ENCODE measurements at regions not wholly inside any gene's neighbourhood (a gene's known extent, or its start where the extent isn't known, plus 50 kb on each side); places are given as distances from the start of the nearest gene placed in this dataset.
"Not testable (repeated sequence)": the region's sequence is repeated elsewhere in the genome, so short reads cannot be mapped to it uniquely, and the experiment has no call there.

DNA sequence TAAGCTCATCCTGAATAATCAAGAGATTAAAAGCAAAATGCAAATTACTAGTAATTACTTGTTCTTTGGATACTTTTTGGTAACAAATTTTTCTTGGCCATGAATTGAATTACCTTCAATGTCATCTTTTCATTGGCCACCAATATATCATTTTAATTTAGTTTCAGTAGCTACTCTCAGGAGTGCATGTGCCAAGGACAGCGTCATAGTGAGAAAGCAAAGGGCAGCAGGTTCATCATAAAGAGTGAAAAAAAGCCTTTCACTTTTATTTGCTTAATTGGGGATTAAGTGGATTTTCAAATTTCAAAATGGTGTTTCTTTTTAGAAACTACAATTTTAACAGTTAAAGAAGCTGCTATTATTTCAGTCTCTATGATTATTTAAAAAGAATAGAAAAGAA lies 815.2 kb downstream of the NR4A2 start:
- TF ChIP-seq, protein P1, sequence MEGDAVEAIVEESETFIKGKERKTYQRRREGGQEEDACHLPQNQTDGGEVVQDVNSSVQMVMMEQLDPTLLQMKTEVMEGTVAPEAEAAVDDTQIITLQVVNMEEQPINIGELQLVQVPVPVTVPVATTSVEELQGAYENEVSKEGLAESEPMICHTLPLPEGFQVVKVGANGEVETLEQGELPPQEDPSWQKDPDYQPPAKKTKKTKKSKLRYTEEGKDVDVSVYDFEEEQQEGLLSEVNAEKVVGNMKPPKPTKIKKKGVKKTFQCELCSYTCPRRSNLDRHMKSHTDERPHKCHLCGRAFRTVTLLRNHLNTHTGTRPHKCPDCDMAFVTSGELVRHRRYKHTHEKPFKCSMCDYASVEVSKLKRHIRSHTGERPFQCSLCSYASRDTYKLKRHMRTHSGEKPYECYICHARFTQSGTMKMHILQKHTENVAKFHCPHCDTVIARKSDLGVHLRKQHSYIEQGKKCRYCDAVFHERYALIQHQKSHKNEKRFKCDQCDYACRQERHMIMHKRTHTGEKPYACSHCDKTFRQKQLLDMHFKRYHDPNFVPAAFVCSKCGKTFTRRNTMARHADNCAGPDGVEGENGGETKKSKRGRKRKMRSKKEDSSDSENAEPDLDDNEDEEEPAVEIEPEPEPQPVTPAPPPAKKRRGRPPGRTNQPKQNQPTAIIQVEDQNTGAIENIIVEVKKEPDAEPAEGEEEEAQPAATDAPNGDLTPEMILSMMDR (IDR thresholded peaks at IDR 0.05; ENCODE audit: low read depth, low read length) = no peak
- DNase-seq (ENCODE audit: low read depth in 2 of 2) = no peak
- no peak overlapping the region for H3K4me3 ChIP-seq (replicated peaks in 1 of 2; ENCODE audit: low read depth in 2 of 2, low read length in 2 of 2)

DNA sequence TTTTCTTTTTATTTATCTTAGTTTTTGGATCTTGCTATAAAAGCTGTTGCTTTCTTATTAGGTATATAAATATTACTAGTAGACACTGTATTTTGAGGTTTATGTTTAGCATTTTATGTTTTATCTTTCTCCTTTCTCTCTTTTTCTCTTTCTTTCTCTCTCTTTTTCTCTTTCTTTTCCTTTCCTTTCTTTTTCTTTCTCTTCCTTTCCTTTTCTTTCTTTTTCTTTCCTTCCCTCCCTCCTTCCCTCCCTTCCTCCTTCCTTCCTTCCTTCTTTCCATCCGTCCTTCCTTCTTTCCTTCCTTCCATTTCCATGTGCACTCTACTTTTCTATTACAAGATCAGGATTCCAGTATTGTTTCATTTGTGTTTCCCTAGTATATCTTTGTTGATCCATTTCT lies 814.8 kb downstream of the KCNJ3 start:
- no peak for DNase-seq (ENCODE audit: low read depth in 2 of 2)
- H3K4me3 ChIP-seq (replicated peaks in 1 of 2; ENCODE audit: low read depth in 2 of 2, low read length in 2 of 2) = no peak overlapping the region
- TF ChIP-seq, protein P1 (IDR thresholded peaks at IDR 0.05; ENCODE audit: low read depth, low read length) = no peak

DNA sequence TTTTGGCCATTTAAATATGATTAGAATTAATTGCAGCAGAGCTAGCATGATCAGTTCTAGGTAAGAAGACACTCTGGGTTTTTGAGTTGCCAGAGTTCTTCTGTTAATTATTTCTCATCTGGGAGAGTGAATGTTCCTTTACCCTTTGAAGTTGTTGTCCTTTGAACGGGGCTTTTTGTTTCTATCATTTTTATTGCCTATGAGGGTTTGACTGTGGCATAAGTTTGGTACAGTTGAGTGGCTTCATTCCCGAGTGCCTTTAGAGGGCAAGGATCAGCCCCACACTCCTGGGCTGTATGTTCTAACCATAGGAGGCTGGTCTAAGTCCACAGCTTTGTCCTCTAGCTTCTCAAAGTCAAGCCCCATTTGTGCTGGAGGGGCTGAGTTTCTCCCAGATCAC lies 804.3 kb downstream of the KCNJ3 start:
- H3K4me3 ChIP-seq (replicated peaks in 1 of 2; ENCODE audit: low read depth in 2 of 2, low read length in 2 of 2) = no peak overlapping the region
- TF ChIP-seq, protein P1 (IDR thresholded peaks at IDR 0.05; ENCODE audit: low read depth, low read length) = no peak
- DNase-seq (ENCODE audit: low read depth in 2 of 2) = no peak

DNA sequence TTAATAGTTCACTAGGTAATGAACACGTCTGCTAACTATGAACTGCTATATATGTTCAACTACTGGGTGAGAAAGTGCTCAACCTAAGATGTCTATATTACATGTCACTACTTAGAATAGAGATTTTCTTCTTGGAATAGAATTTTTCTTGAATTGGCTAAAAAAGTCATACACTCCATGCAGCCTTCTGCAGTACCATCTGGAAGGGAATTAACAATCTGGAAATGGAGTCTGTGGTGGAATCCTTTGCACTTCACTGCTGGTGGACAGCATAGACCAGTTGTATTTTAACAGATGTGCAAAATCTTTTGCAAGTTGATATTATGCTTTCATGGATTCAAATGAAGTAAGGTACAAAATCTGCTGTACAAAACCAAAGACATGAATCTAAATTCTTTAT lies 799.6 kb downstream of the KCNJ3 start:
- no peak overlapping the region for H3K4me3 ChIP-seq (replicated peaks in 1 of 2; ENCODE audit: low read depth in 2 of 2, low read length in 2 of 2)
- TF ChIP-seq, protein P1 (IDR thresholded peaks at IDR 0.05; ENCODE audit: low read depth, low read length) = no peak
- no peak for DNase-seq (ENCODE audit: low read depth in 2 of 2)

DNA sequence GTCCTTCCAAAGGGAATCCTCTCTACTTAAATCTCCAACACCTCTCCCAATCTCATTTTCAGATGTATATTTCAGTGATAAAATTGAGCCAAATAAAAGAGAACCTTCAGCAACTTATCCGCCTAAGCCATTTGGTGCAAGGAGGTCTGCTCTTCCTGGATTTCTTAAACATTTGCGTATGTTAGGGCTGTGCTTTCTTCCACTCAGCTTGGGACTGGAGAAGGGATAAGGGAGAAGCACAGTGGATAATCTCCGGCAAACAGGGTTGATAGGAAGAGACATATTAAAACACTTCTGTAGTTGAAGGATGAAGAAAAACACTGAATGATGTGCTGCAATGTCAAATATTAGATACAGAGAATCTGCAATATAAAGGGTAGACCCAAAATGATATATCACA lies 796.2 kb downstream of the KCNJ3 start:
- H3K4me3 ChIP-seq (replicated peaks in 1 of 2; ENCODE audit: low read depth in 2 of 2, low read length in 2 of 2) = no peak overlapping the region
- TF ChIP-seq, protein P1 (IDR thresholded peaks at IDR 0.05; ENCODE audit: low read depth, low read length) = no peak
- DNase-seq (ENCODE audit: low read depth in 2 of 2) = no peak

DNA sequence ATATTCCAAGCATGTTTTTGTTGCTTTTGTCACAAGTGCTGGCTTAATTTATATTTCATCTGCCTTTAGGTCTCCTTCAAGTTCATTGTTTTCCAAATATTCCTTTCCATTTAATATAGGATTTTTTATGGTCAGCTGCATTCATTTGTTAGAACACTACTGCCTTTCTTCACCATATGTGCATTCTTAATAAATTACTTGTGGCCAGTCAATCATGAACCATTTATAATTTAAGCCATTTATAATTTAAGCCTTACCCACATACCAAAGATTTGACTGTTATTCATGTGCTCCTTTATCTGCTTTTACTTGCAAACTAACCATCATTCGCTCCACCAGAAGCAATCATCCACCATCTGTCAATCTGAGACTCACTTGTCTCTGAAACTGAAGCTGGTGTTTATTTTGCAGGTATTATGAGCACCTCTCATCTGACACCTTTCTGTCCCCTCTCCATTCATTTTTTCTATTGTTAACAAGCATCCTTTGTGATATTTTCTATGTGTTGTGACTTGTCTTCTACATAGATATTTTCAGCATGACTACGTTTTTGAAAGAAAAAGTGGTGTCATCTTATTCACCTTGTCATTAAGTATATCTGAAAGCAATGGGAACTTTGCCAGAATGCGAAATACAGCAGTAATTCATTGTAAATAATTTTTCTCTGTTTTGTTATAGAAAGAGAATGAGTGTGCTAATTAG lies 786.8 kb downstream of the KCNJ3 start:
- no peak overlapping the region for H3K4me3 ChIP-seq (replicated peaks in 1 of 2; ENCODE audit: low read depth in 2 of 2, low read length in 2 of 2)
- DNase-seq (ENCODE audit: low read depth in 2 of 2) = no peak
- TF ChIP-seq, protein P1 (IDR thresholded peaks at IDR 0.05; ENCODE audit: low read depth, low read length) = no peak

DNA sequence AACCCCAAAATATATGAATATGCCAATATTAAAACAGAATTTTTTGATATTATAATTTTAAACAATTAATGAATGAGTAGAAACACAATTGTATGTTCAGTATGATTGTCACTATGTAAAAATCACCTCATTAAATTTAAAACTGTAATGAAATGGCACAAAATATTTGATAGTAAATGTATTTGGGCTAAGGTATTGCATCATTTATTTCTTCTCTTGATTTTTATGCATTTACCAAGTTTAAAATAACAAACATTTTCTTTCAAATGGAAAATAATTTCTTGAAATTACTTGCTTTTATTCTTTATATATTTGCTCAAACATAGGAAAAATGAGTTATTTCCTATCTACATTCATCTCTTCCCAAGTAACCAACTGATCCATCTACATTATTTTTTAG lies 782.6 kb downstream of the KCNJ3 start:
- no peak overlapping the region for H3K4me3 ChIP-seq (replicated peaks in 1 of 2; ENCODE audit: low read depth in 2 of 2, low read length in 2 of 2)
- DNase-seq (ENCODE audit: low read depth in 2 of 2) = no peak

DNA sequence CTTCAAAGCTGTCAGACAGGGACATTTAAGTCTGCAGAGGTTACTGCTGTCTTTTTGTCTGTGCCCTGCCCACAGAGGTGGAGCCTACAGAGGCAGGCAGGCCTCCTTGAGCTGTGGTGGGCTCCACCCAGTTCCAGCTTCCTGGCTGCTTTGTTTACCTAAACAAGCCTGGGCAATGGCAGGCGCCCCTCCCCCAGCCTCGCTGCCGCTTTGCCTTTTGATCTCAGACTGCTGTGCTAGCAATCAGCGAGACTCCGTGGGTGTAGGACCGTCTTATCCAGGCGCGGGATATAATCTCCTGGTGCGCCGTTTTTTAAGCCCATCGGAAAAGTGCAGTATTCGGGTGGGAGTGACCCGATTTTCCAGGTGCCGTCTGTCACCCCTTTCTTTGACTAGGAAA lies 773.5 kb downstream of the KCNJ3 start:
- not testable (repeated sequence) for DNase-seq (ENCODE audit: low read depth in 2 of 2); H3K4me3 ChIP-seq (replicated peaks in 1 of 2; ENCODE audit: low read depth in 2 of 2, low read length in 2 of 2)

More for the DNA sequence above, 782.6 kb downstream of the KCNJ3 start:
- TF ChIP-seq, protein P1 (IDR thresholded peaks at IDR 0.05; ENCODE audit: low read depth, low read length) = no peak
